Fibroblast of lung (primary cell): ENCODE measurements at regions not wholly inside any gene's neighbourhood (a gene's known extent, or its start where the extent isn't known, plus 50 kb on each side); places are given as distances from the start of the nearest gene placed in this dataset.

Experiments used
- DNase-seq, 2 donors: peaks; one replicate each; pipeline versions ENCODE4 v3.0.0 to v3.0.0-alpha.2; 2010; ENCODE audit warnings: low read depth in 2 of 2
- H2AFZ ChIP-seq: 2 replicates; pipeline ENCODE4 v1.5.1; 2012; ENCODE audit warnings: low read length, control low read depth, inconsistent platforms
- H3K27ac ChIP-seq: 2 replicates; pipeline ENCODE4 v1.5.1; 2011; ENCODE audit warnings: low read length, control low read depth; ENCODE audit not compliant: insufficient read depth
- H3K27me3 ChIP-seq: 2 replicates; pipeline ENCODE4 v1.5.1; 2011; ENCODE audit warnings: mild to moderate bottlenecking, low read length; ENCODE audit not compliant: control insufficient read depth, insufficient read depth
- H3K36me3 ChIP-seq: 2 replicates; pipeline ENCODE4 v1.5.1; 2011; ENCODE audit warnings: low read length; ENCODE audit not compliant: control insufficient read depth, insufficient read depth
- H3K4me1 ChIP-seq: 2 replicates; pipeline ENCODE4 v1.5.1; 2011; ENCODE audit warnings: low read length; ENCODE audit not compliant: control insufficient read depth, insufficient read depth; ENCODE audit errors: extremely low read depth
- H3K4me2 ChIP-seq: 2 replicates; pipeline ENCODE4 v1.5.1; 2011; ENCODE audit warnings: low read length, control low read depth; ENCODE audit not compliant: insufficient read depth; ENCODE audit errors: extremely low read depth
- H3K4me3 ChIP-seq, 4 experiments: fragments of 200-600 bp in 1 of 4; sonication (generic) in 1 of 4; replicated peaks in 1 of 4; 2 replicates each; pipeline ENCODE4 v1.5.1; 2011 to 2016; ENCODE audit warnings: low read length in 4 of 4, low read depth in 3 of 4, mild to moderate bottlenecking in 3 of 4, control low read depth in 2 of 4, inconsistent platforms in 1 of 4, mixed read lengths in 1 of 4; ENCODE audit not compliant: insufficient read depth in 1 of 4; ENCODE audit errors: control extremely low read depth in 1 of 4
- H3K79me2 ChIP-seq: 2 replicates; pipeline ENCODE4 v1.5.1; 2012; ENCODE audit warnings: mild to moderate bottlenecking, low read length, inconsistent platforms; ENCODE audit not compliant: control insufficient read depth, insufficient read depth
- H3K9ac ChIP-seq: 2 replicates; pipeline ENCODE4 v1.5.1; 2011; ENCODE audit warnings: mild to moderate bottlenecking, low read length, control low read depth; ENCODE audit not compliant: insufficient read depth
- H3K9me3 ChIP-seq: 2 replicates; pipeline ENCODE4 v1.5.1; 2012; ENCODE audit warnings: low read depth, low read length; ENCODE audit not compliant: control insufficient read depth, insufficient read depth
- H4K20me1 ChIP-seq: 2 replicates; pipeline ENCODE4 v1.5.1; 2011; ENCODE audit warnings: low read length; ENCODE audit not compliant: control insufficient read depth, insufficient read depth; ENCODE audit errors: extremely low read depth
- EZH2 ChIP-seq: IDR thresholded peaks from 2 replicates; pipeline ENCODE4 v1.5.1; 2012; ENCODE audit warnings: low read length, control low read depth, mild to moderate bottlenecking; ENCODE audit errors: missing control alignments
- TF ChIP-seq, protein P1 (sequence below), 2 donors: IDR thresholded peaks in 1 of 2; conservative IDR thresholded peaks in 1 of 2; 1 replicate in 1 of 2; 2 replicates in 1 of 2; pipeline ENCODE4 v1.5.1; 2011 to 2012; ENCODE audit warnings: low read length in 2 of 2, control low read depth in 1 of 2, inconsistent platforms in 1 of 2, low read depth in 1 of 2, mild to moderate bottlenecking in 1 of 2

- no peak for DNase-seq
- H3K9ac ChIP-seq: no peak overlapping the region
- TF ChIP-seq, protein P1, sequence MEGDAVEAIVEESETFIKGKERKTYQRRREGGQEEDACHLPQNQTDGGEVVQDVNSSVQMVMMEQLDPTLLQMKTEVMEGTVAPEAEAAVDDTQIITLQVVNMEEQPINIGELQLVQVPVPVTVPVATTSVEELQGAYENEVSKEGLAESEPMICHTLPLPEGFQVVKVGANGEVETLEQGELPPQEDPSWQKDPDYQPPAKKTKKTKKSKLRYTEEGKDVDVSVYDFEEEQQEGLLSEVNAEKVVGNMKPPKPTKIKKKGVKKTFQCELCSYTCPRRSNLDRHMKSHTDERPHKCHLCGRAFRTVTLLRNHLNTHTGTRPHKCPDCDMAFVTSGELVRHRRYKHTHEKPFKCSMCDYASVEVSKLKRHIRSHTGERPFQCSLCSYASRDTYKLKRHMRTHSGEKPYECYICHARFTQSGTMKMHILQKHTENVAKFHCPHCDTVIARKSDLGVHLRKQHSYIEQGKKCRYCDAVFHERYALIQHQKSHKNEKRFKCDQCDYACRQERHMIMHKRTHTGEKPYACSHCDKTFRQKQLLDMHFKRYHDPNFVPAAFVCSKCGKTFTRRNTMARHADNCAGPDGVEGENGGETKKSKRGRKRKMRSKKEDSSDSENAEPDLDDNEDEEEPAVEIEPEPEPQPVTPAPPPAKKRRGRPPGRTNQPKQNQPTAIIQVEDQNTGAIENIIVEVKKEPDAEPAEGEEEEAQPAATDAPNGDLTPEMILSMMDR (conservative IDR thresholded peaks at IDR 0.05 in 1 of 2, IDR thresholded peaks at IDR 0.05 in 1 of 2; ENCODE audit: low read depth in 1 of 2, low read length in 2 of 2): no peak
- no peak for TF ChIP-seq EZH2
- no peaks in the 10 kb centered on the region for H3K27me3 ChIP-seq
- no peak overlapping the region for H3K4me3 ChIP-seq
- no peak overlapping the region for H2AFZ ChIP-seq
- H3K4me1 ChIP-seq: peaks cover 2% of the 10 kb centered on the region
- H3K36me3 ChIP-seq: no peaks in the 10 kb centered on the region
- no peaks in the 10 kb centered on the region for H4K20me1 ChIP-seq
- no peak overlapping the region for H3K4me2 ChIP-seq
- no peak overlapping the region for H3K27ac ChIP-seq
- no peaks in the 10 kb centered on the region for H3K9me3 ChIP-seq
- no peaks in the 10 kb centered on the region for H3K79me2 ChIP-seq
These were observed 160.2 kb downstream of the MRPL14 start for GRCh38 chr6:43966853-43967718.

- H3K9ac ChIP-seq: no peak overlapping the region
- DNase-seq: no peak
- H3K4me2 ChIP-seq: no peak overlapping the region
- H3K4me3 ChIP-seq: no peak overlapping the region
- H3K27me3 ChIP-seq: no peaks in the 10 kb centered on the region
- H3K4me1 ChIP-seq: no peaks in the 10 kb centered on the region
- H3K27ac ChIP-seq: no peak overlapping the region
- no peaks in the 10 kb centered on the region for H3K36me3 ChIP-seq
- TF ChIP-seq EZH2: no peak
- TF ChIP-seq, protein P1 (conservative IDR thresholded peaks at IDR 0.05 in 1 of 2, IDR thresholded peaks at IDR 0.05 in 1 of 2; ENCODE audit: low read depth in 1 of 2, low read length in 2 of 2): no peak
- H2AFZ ChIP-seq: no peak overlapping the region
- no peaks in the 10 kb centered on the region for H4K20me1 ChIP-seq
- H3K79me2 ChIP-seq: no peaks in the 10 kb centered on the region
- H3K9me3 ChIP-seq: no peaks in the 10 kb centered on the region
These were observed 160.9 kb downstream of the MRPL14 start for GRCh38 chr6:43966374-43966658.

GRCh38 chr6:43965628-43966373 lies 161.5 kb downstream of the MRPL14 start:
- Histone ChIP-seq H3K27me3 (no peaks in the 10 kb centered on the region), H3K9ac (no peak overlapping the region), H3K27ac (no peak overlapping the region), H2AFZ (no peak overlapping the region), H3K4me3 (no peak overlapping the region), H3K4me1 (no peaks in the 10 kb centered on the region), H3K4me2 (no peak overlapping the region), H3K79me2 (no peaks in the 10 kb centered on the region), H3K36me3 (no peaks in the 10 kb centered on the region), H3K9me3 (no peaks in the 10 kb centered on the region), H4K20me1 (no peaks in the 10 kb centered on the region)
- TF ChIP-seq, protein P1 (conservative IDR thresholded peaks at IDR 0.05 in 1 of 2, IDR thresholded peaks at IDR 0.05 in 1 of 2; ENCODE audit: low read depth in 1 of 2, low read length in 2 of 2): no peak
- no peak for TF ChIP-seq EZH2
- no peak for DNase-seq
